Mesothelial cell of epicardium (in vitro differentiated cells): ENCODE measurements at regions not wholly inside any gene's neighbourhood (a gene's known extent, or its start where the extent isn't known, plus 50 kb on each side); places are given as distances from the start of the nearest gene placed in this dataset.
"Not testable (repeated sequence)": the region's sequence is repeated elsewhere in the genome, so short reads cannot be mapped to it uniquely, and the experiment has no call there.

Experiments
- DNase-seq, 2 experiments: peaks; one replicate each; pipeline ENCODE4 v3.0.0; 2021; ENCODE audit warnings: low spot score in 2 of 2; ENCODE audit not compliant: unreplicated experiment in 2 of 2
- H3K27ac Mint-ChIP-seq: 2 replicates; pipeline ENCODE4 v1.8.0; 2021; ENCODE audit warnings: mixed read lengths
- H3K27me3 Mint-ChIP-seq: 2 replicates; pipeline ENCODE4 v1.8.0; 2021; ENCODE audit warnings: low read depth, mixed read lengths
- H3K36me3 Mint-ChIP-seq: 2 replicates; pipeline ENCODE4 v1.8.0; 2021; ENCODE audit warnings: mixed read lengths
- H3K4me1 Mint-ChIP-seq: 2 replicates; pipeline ENCODE4 v1.8.0; 2021; ENCODE audit warnings: mixed read lengths
- H3K4me3 Mint-ChIP-seq: 2 replicates; pipeline ENCODE4 v1.8.0; 2021; ENCODE audit warnings: mild to moderate bottlenecking, moderate library complexity, mixed read lengths
- H3K9me3 Mint-ChIP-seq: 2 replicates; pipeline ENCODE4 v1.8.0; 2021; ENCODE audit warnings: mixed read lengths
- CTCF ChIP-seq: fragments of 200-600 bp; sonication (generic); IDR thresholded peaks from one replicate; pipeline ENCODE4 v1.5.0; 2021; ENCODE audit warnings: antibody characterized with exemption; ENCODE audit not compliant: unreplicated experiment

DNA sequence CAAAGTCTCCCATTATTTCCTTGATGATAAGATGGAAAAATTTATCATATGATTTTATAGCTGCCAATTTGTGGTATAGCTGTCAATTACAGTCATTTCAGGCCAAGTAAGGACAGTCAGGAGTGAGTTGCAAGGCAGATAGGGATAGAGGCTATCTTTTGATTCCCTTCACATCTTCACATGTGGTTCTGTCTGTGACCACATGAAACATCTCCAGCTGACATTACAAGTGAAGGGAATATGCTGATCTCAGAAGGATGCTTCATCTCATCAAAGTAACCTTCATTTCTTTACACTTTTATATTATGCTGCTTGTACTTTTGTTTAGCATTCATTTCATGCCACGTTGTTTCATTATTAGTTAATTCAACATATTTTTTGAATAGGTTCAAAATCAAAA, 136.9 kb upstream of the CFAP20DC start:
- no peaks in the 10 kb centered on the region for H3K9me3 Mint-ChIP-seq
- no peaks in the 10 kb centered on the region for H3K36me3 Mint-ChIP-seq
- no peak overlapping the region for H3K4me3 Mint-ChIP-seq
- DNase-seq: no peak
- no peak overlapping the region for H3K27ac Mint-ChIP-seq
- TF ChIP-seq CTCF: no peak
- no peaks in the 10 kb centered on the region for H3K4me1 Mint-ChIP-seq
- peaks cover 25% of the 10 kb centered on the region for H3K27me3 Mint-ChIP-seq

GRCh38 chr3:59185591-59186369, 136.0 kb upstream of the CFAP20DC start:
- Mint-ChIP-seq H3K4me1 (no peaks in the 10 kb centered on the region), H3K27me3 (peaks cover 25% of the 10 kb centered on the region), H3K27ac (no peak overlapping the region), H3K36me3 (no peaks in the 10 kb centered on the region), H3K9me3 (no peaks in the 10 kb centered on the region), H3K4me3 (no peak overlapping the region)
- no peak for DNase-seq
- TF ChIP-seq CTCF: no peak

GRCh38 chr3:59180006-59180405, 130.2 kb upstream of the CFAP20DC start:
- no peak for DNase-seq
- no peak overlapping the region for H3K27ac Mint-ChIP-seq
- peaks cover 20% of the 10 kb centered on the region for H3K9me3 Mint-ChIP-seq
- no peaks in the 10 kb centered on the region for H3K4me1 Mint-ChIP-seq
- H3K27me3 Mint-ChIP-seq: peaks cover 18% of the 10 kb centered on the region
- TF ChIP-seq CTCF: no peak
- H3K4me3 Mint-ChIP-seq: no peak overlapping the region
- H3K36me3 Mint-ChIP-seq: no peaks in the 10 kb centered on the region

- no peak overlapping the region for H3K27ac Mint-ChIP-seq
- peaks cover 18% of the 10 kb centered on the region for H3K27me3 Mint-ChIP-seq
- H3K4me1 Mint-ChIP-seq: no peaks in the 10 kb centered on the region
- no peak for DNase-seq
- no peak overlapping the region for H3K4me3 Mint-ChIP-seq
- H3K36me3 Mint-ChIP-seq: no peaks in the 10 kb centered on the region
- H3K9me3 Mint-ChIP-seq: peaks cover 26% of the 10 kb centered on the region
- no peak for TF ChIP-seq CTCF
Measured at GRCh38 chr3:59178698-59179097, 128.9 kb upstream of the CFAP20DC start.

GRCh38 chr3:59171491-59171890, 121.7 kb upstream of the CFAP20DC start:
- no peak for DNase-seq
- Mint-ChIP-seq H3K27me3 (peaks cover 24% of the 10 kb centered on the region), H3K4me1 (no peaks in the 10 kb centered on the region), H3K9me3 (peaks cover 29% of the 10 kb centered on the region), H3K36me3 (no peaks in the 10 kb centered on the region), H3K4me3 (no peak overlapping the region), H3K27ac (no peak overlapping the region)
- no peak for TF ChIP-seq CTCF

DNA sequence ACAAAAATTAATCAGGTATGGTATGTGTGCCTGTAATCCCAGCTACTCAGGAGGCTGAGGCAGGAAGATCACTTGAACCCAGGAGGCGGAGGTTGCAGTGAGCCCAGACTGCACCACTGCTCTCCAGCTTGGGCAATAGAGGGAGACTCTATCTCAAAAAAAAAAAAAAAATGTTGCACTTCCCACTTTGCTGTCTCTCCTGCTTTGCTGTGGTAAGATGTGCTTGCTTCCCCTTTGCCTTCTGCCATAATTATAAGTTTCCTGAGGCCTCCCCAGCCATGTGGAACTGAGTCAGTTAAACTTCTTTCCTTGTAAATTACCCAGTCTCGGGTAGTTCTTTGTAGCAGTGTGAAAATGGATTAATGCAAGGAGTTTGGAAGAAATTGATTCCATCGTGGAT, 120.3 kb upstream of the CFAP20DC start:
- not testable (repeated sequence) for H3K4me1 Mint-ChIP-seq, DNase-seq, H3K4me3 Mint-ChIP-seq, H3K27ac Mint-ChIP-seq, H3K36me3 Mint-ChIP-seq
- H3K27me3 Mint-ChIP-seq: peaks cover 32% of the 10 kb centered on the region
- peaks cover 21% of the 10 kb centered on the region for H3K9me3 Mint-ChIP-seq
